GM12878 (cell line): ENCODE measurements at regions not wholly inside any gene's neighbourhood (a gene's known extent, or its start where the extent isn't known, plus 50 kb on each side); places are given as distances from the start of the nearest gene placed in this dataset.
"Not testable (repeated sequence)": the region's sequence is repeated elsewhere in the genome, so short reads cannot be mapped to it uniquely, and the experiment has no call there.

Experiments
- CREB1 ChIP-seq: IDR thresholded peaks from 2 replicates; pipeline ENCODE4 v1.6.1; 2012; ENCODE audit warnings: low read depth, mild to moderate bottlenecking, inconsistent platforms
- CTCF ChIP-seq, 3 experiments: IDR thresholded peaks in 2 of 3; conservative IDR thresholded peaks in 1 of 3; 2 replicates each; pipeline ENCODE4 v1.5.1; 2011; ENCODE audit warnings: low read depth in 3 of 3, low read length in 3 of 3, mild to moderate bottlenecking in 3 of 3, control low read depth in 2 of 3, moderate library complexity in 2 of 3, inconsistent platforms in 1 of 3, mixed read lengths in 1 of 3; ENCODE audit not compliant: control insufficient read depth in 2 of 3, insufficient read depth in 1 of 3; ENCODE audit errors: extremely low read depth in 1 of 3
- IKZF1 ChIP-seq: fragments of 450-650 bp; conservative IDR thresholded peaks from 2 replicates; pipeline ENCODE4 v1.6.1; 2017; ENCODE audit warnings: antibody characterized with exemption, mild to moderate bottlenecking
- KDM1A ChIP-seq: fragments of 200-600 bp; sonication (generic); IDR thresholded peaks from 2 replicates; pipeline ENCODE4 v1.6.1; 2016; ENCODE audit warnings: borderline replicate concordance
- MAX ChIP-seq: IDR thresholded peaks from 2 replicates; pipeline ENCODE4 v1.6.1; 2012; ENCODE audit warnings: low read depth, low read length, improper control_type of control experiment
- POLR2A ChIP-seq: IDR thresholded peaks from 2 replicates; pipeline ENCODE4 v1.6.1; 2011; ENCODE audit warnings: low read depth, mild to moderate bottlenecking, low read length
- POLR2AphosphoS5 ChIP-seq: IDR thresholded peaks from 2 replicates; pipeline ENCODE4 v1.6.1; 2011; ENCODE audit warnings: mild to moderate bottlenecking, low read length, inconsistent platforms
- YY1 ChIP-seq: IDR thresholded peaks from 2 replicates; pipeline ENCODE4 v1.6.1; 2011; ENCODE audit warnings: low read depth, mild to moderate bottlenecking, low read length
- ZBTB11 ChIP-seq: fragments of 450-650 bp; formaldehyde crosslinking; IDR thresholded peaks from 2 replicates; pipeline ENCODE4 v1.5.0; 2022; ENCODE audit warnings: mild to moderate bottlenecking, missing genetic modification characterization

- not testable (repeated sequence) for TF ChIP-seq POLR2AphosphoS5; CTCF (IDR thresholded peaks at IDR 0.05 in 2 of 3, conservative IDR thresholded peaks at IDR 0.05 in 1 of 3; ENCODE audit: control insufficient read depth in 2 of 3, extremely low read depth in 1 of 3, insufficient read depth in 1 of 3, low read depth in 3 of 3, low read length in 3 of 3); KDM1A; POLR2A; MAX; CREB1; ZBTB11; YY1; IKZF1
Observed at GRCh38 chr16:16614484-16614883, 235.5 kb downstream of the NPIPA7 start.
